Heart left ventricle (tissue), 13 donors: ENCODE measurements at regions not wholly inside any gene's neighbourhood (a gene's known extent, or its start where the extent isn't known, plus 50 kb on each side); places are given as distances from the start of the nearest gene placed in this dataset.

Source experiments
- CTCF ChIP-seq, 12 donors: fragments of 200-600 bp; sonication (generic) in 4 of 12; IDR thresholded peaks; one replicate each; pipeline versions ENCODE4 v1.5.0 to v1.8.0; 2018 to 2022; ENCODE audit warnings: antibody characterized with exemption in 12 of 12, mild to moderate bottlenecking in 5 of 12
- POLR2A ChIP-seq, 2 donors: fragments of 450-650 bp; IDR thresholded peaks; one replicate each; pipeline ENCODE4 v1.6.1; 2017; ENCODE audit warnings: antibody characterized with exemption in 2 of 2, mild to moderate bottlenecking in 2 of 2, moderate library complexity in 2 of 2
- donor health status: ischemic (EF 13 %, LVEDD 7.1; RV severe dilation, severe dysfunction).
- donor health status: DM: no; HTN: yes; CAD: no.
- donor health status: DM: no; HTN: no; CAD: no.
- donor health status: ischemic (EF 25% LVEDD 6.9; RV normal size, moderate dysfunction).
- donor health status: ischemic (EF 25% LVEDD 5.7; RV mildly dilated, moderate dysfunction).
- donor health status: ischemic (EF 35%, LVEDD 5.7; RV mildly dilated, moderate dysfunction).
- donor health status: nonischemic (EF 11% LVEDD 7.7; RV severe dilation, severe dysfunction).
- donor health status: DM: yes; HTN: yes; CAD: no.
- donor health status: PGD.
- donor health status: ischemic (EF 29% LVEDD 5.4; RV normal size, mild dysfunction).
- donor health status: nonischemic (EF 23%, LVEDD 6.1; RV moderate dilation, normal function).

DNA sequence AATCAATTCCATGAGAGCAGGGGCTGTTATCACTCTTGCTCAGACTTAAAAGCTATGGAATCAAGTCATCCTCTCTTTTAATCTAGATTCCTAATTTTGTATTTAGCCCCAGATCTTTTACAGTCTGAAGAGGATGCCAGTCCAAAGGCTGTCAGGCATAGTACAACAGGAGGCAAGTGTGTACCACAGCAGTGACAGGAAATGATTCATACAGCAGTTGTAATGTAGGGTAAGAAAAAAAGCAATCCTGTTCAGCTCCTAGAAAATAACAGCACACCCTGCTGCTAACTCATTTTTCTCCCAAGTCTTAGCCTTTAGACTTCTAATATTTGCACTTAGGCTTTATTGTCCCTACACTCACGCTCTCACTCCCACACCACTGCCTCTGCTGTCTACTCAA lies 127.8 kb upstream of the SYT4 start:
- no peak for TF ChIP-seq CTCF (IDR thresholded peaks at IDR 0.05)
- TF ChIP-seq POLR2A (IDR thresholded peaks at IDR 0.05): no peak
